ENCODE measurements at regions not wholly inside any gene's neighbourhood (a gene's known extent, or its start where the extent isn't known, plus 50 kb on each side); places are given as distances from the start of the nearest gene placed in this dataset.

DNA sequence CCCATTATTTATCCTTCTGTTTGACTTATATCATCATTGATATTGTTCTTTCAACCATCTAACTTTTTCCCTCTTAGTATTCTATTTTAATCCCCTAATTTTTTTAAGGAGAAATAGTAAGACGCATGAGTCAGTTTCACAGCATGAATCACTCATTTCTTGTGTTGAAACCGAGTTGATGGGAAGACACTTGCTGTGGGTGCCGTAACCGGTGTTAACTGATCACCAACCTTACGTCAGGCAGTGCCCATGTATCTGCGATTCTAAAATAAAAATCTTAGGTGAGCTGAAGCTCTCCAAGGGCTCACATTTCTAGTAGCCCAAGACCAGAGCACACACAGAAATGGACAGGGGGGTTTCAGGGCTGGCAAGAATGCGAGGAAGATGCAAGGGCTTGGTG, 348.1 kb downstream of the GALR1 start:
- no peak for DNase-seq

DNA sequence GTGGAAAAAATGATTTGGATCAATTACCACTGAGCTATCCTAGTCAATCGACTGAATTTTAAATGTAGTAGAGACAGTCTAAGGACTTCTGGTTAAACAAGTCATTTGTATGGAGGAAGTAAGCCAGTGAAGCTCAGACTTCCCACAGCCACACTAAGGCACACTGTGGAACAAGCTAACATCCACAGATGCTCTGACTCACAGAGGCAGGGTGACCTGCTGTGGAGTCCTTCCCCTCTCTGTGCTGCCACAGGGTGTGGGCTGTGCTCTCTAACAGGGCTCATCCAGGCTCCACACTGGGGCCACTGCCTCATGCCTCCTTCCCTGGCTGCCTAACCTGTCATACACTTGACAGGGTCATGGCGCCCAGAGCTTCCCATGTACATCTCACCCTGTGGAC, 351.0 kb downstream of the GALR1 start:
- no peak for DNase-seq

DNA sequence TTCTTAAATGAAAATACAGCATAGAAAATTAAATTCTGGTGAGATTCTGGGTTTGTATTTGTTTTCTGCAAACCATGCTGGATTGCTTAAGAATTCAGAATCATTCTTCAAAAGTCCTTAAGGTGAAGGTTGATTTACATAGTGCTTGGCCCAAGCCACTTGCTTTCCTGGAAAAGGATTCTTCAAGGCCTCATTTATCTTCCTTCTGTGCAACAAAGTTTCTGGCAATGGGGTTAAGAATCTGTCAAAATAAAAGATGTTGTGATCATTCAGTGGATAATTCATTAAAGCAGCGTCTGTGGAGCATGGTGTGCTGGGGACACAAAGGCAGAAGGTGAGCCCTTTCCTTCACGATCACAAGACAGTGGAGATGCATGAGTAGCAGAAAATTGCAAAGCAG, 351.9 kb downstream of the GALR1 start:
- DNase-seq = no peak

DNA sequence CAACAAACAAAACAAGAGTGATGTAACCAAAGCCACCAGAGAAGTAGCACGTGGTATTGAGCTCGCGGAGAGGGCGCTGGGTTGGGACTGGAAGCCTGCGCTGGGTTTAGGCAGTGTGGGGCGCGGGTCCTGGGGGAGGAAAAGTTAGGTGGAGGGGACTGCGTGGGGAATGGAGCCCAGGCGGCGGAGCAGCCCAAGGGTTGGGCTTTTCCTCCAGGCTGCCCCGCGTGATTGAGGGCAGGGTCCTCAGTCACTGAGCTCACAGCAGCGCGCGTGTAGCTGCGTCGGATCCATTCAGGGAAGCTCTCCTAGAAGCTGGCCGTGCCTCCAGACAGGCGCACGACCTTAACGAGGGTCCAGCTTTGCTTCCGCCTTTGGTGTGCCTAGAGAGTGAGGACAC, 357.4 kb downstream of the GALR1 start:
- DNase-seq = no peak

DNA sequence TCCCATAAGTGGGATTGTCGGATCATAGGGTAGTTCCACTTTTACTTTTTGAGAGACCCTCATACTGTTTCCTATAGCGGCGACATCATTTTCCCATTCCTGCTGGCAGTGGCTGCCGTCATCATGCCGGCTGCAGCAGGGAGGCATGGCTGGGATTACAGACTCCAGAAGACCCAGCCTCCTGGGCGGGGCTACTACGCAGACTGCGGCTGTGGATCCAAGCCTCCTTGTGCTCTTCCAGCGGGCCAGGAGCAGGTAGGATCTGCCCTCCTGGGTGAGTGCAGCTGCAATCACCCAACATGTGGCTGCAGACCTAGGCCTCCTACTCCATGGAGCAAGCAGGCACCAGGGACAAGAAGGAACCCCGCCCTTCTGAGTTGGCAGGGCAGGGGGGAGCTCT, 359.2 kb downstream of the GALR1 start:
- DNase-seq = no peak

DNA sequence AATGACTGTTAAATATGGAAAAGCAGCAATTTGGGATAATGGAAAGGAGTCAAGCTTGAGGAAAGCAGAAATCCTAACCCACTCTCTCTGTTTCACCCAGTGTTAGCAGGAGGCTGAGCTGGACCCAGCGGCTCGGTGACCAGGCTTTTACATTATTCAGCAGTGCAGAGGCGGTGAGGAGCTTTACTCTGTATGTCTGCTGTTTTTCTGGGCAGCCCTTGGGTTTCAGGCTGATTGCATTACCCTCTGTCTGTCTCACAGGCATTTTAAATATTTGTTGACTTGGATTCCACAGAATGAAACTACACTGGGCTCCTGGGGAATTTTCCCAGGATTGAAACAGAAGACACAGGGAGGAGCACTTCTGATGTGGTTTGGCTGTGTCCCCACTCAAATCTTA, 368.0 kb downstream of the GALR1 start:
- DNase-seq = no peak

DNA sequence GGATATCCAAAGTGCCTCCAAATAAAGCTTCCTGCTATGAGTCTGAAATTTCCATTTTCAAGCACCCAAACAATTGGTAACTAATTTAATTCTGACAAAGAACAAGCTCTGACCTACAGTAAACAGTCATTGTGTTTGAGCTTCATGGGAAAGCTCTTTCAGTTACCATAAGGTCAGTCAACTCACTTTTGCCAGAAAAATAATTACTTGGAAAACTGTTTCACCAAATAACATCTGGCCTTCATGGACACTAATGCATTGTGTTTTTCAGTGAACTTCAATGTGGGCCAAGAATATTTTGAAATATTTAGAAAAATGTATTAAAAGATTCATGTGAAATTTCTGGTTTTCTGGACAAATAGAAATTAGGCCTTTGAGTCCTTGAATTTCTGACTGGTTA, 369.9 kb downstream of the GALR1 start:
- DNase-seq = no peak

DNA sequence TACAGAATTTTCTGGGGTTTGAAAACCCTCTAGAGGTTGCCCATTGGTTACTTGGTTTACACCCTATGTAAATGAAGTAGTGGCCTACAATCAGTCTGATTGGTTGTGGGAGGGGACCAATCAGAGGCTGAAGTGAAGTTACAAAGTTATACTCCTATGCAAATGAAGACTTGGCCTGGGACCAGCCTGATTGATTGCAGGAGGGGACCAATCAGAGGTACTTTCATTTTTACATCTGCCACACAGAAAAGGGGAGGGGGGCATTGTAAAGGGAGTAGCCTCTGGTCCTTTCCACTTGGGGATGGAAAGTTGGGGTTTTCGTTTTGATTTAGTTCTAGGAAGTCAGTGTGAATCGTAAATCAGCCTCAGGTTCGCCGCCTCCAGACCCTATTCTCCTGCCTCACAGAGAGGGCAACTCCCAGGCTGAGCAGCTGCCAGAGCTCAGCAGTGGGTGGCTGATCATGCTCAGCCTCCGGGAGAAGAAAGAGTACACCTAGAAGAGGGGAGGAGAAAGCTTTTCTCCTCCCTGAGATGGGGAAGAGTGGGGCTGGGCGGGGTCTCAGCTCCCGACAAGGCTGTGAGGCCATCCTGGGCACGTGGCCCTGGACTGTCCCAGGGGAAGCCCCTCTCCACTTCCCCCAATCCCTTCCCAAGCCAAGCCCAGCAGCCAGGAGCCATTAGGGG, 372.5 kb downstream of the GALR1 start:
- no peak for DNase-seq

DNA sequence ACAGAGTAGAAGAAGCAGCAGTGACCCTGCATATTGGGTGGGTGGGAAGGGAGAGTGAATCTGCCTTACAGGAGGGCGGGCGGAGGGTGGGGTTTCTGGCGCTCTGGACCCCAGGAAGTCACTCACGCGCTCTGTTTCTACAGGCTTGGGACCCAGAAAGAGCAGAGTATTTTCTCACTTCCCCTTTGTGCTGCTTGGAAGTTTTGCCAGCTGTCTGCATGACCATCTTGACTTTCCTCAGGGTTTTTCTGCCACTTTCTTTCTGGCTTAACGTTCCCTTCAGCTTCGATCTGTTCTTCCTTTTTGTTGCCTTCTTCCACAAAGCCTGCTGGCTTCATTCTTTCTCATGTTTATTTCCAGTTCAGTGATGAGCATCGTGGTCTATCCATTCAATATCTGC, 383.1 kb downstream of the GALR1 start:
- no peak for DNase-seq

DNA sequence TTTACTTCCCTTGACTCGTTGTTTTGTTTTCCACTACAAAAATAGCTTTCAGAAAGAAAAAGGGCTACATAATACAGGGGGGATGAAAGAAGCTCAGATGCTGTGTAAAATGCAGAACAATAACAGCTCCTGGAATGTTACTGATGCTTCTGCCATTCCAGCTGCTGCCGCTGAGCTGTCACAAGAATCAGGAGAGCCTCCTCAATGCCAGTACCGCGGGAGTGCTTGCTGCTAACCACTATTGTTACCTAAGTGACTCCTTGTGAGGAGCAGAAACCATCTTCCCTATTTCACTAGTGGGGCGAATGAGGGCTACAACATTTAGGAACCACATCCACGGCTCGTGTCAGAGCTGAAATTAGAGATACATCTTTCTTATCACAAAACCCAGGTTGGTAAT, 384.8 kb downstream of the GALR1 start:
- DNase-seq = no peak

DNA sequence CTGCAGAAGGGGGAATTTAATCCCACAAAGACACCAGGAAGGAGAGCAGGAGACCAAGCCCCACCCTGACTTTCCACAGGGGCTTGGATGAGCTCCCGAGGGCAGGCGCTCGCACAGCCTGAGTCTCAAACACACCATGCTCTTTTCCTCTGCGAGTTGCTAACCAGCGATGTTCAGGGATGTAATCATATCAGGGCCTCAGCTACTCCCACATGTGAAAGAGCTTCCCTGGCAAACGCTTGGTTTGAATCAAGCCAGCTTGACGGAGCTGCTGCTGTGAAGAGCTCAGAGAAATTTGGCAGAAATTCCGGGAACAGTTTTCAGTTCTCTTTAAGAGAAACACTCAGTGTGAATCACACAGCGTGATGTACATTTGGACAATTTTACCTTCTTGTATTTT, 385.8 kb downstream of the GALR1 start:
- DNase-seq = no peak

DNA sequence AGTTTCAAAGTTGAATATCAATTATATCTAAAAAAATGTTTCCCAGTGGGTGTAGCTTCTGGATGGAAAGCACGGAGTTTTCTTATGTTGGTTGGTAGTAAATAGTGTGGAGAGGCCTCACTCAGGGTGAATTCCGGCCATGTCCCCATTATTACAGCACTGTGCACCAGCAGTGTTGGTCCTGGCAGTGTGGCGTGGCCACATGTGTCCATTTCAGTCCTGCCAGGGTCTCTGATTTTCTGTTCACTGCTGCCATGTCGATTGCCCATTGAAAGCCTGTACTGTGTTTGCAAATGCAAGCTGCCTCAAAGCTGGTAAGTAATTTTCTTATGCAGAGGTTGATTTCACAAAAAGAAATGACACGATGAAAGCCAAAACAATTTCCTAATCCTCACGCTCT, 386.2 kb downstream of the GALR1 start:
- no peak for DNase-seq

DNA sequence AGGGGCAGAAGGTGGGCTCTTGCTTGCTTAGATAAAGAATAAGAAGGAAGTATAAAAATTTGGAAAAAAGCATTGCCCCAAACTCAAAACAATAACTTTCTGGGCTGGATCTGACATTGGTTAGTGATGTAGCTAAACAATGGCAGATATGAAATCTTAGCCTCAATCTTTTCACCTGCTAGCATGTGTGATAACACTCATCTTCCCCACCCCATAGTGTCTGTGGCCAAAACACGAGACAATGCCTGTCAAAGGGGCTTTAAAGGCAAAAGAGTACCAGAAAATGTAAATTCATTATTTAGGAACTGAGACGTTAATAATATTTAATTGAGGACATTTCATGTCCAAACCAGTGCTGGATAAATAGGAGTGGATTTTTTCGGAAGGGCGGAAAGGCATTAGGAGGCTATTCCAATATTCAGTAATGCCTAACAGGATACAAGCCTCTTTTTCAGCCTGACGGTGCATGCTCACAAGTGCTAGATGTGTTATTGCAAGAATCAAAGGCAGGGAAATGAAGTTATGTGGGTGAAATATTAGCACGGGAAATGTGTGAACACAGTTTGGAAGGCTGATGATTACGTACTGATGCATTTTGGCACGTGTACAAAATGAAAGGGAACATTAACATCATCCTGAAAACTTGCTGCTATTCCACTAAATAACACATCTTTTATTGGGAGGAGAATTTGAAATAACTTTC, 395.7 kb downstream of the GALR1 start:
- DNase-seq = no peak

DNA sequence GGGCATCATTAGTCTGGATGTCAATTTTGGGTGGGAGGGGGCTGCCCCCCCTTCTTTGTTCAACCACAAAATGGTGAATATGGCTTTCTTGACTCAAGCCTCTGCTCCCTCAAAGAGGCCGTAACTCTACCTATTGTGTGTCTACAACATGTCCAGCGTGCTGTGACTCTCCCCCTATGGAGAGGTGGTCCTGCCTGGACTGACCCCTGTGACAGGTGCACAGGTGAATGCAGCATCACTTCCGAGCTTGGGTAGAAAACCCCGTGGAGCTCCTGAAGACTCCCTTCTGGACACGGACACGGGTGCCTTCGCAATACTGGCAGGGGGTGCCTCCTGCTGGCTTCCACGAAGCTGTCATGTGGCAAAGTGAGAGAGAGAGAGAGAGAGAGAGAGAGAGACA, 397.8 kb downstream of the GALR1 start:
- no peak for DNase-seq

DNA sequence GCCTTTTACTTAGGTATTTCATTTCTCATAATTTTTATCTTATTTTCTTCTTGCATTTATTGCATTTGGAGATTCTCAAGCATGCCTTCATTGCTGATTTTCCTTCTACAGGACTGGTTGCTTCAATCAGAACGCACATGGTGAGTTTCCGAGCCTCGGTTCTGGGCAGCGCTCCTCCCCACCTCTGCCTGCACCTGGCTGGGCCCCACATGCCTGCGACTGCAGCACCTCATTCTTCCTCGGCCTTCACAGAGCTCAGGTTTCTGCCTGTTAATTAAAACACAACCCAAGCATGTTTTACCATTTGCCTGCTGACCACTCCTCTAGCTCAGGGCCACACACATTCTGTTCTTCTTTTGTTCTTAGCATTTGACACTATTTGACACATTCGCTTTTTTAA, 398.8 kb downstream of the GALR1 start:
- no peak for DNase-seq

DNA sequence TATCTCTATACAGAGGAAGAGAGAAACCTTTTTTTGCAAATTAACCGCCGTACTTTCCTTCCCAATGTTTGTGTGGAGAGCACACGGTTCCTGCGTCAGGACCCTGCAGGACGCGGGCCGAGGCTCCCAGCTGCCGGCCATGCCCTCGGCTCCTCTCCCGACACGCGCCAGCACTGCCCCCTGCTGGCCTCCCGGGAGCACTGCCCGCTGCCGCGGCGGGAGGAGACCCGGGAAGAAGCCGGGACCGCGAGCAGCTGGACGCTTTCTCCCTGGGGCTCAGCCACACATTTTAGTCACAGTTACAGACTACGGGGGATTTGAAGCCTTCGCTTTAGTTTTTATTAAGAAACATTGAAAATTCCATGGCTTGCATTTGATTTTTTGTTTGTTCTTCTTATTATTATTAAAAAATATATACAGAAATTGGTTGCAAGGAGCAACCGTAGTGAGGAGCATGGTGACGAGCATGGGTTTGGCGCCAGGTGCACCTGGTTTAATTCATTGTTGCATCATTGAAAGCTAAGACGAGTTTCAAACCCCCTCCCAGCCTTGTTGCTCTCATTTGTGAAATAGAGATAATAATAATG, 401.2 kb downstream of the GALR1 start:
- peak; percentile 41 for DNase-seq

DNA sequence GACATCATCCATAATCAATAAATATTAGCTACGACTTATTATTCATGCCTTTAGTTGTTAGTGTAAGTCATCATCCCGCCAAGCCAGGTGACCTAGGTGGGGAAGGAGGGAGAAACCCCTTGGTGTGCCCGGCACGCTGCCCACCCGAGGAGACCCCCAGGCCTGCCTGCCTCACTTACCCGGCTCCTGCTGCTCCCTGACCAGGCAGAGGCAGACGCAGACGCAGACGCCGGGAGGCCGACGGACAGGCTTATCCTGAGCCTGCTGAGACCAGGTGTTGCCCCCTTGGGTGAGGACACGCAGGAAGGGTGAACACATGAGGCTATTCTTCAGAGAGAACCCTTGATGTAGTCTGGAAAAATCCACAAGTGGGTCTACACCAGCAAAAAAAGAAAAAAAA, 401.8 kb downstream of the GALR1 start:
- DNase-seq = no peak

DNA sequence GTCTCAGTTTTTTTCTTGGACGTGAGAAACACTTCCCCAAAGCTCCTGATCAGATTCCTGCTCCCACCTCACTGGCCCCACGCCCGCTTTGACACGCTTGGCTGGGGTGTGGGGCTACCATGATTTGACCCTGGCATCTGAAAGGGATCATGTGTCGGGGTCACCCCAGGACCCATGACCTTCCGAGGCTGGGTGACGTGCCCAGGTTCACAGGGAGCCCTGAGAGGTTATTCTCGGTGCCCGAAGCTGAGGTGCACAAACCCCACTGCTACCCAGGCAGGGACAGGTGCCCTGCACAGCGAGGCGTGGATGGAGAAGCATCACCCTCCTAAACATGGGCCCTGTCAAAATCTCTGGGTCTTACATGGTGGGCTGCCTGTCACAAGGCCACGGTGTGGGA, 404.1 kb downstream of the GALR1 start:
- DNase-seq = no peak

DNA sequence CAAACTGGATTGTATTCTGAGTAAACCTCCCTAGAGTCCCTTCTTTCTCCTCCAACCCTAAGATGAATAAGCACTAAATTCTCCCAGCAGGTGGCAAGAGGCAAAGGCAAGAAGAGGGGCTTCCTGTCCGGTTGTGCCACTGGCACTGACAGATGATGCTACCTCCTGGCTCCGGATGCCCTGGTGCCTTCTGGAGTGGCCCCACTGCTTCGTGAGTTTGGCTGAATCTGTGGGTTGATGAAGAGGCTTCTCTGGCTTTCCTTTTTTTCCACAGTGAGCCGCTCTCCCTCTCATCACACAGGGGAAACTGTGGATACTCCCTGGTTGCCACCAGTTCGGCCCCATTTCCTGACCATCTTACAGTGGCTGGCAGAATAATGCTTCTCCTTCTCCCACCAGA, 404.7 kb downstream of the GALR1 start:
- DNase-seq = no peak

DNA sequence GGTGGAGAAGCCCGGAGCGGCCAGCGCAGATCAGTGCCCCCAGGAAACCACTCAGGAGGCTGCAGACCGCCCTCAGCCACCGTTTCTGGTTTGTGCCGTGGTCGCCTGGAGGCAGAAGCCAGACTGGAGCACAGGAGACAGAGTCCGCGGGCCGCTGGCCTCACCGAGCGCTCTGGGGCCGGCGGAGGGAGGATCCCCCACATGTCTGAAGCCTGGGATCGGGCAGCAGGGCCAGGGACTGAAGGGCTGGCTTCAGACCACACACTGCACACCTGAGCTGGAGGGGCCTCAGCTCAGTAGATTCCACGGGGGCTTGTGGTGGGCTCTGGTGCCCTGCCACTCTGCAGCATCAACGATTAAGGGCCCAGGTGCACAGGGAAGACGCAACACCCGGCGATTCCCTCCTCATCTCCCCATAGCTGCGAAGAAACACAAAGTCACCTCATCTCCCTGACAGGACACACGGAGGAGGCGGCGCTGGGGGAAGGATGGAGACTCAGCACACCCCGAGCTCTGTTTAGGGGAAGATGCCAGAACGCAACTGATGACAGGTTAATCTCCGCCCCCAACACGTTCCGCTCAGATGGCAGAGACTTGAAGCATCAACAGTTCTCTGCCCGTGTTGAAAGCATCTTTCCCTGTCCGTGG, 408.1 kb downstream of the GALR1 start:
- DNase-seq = no peak

DNA sequence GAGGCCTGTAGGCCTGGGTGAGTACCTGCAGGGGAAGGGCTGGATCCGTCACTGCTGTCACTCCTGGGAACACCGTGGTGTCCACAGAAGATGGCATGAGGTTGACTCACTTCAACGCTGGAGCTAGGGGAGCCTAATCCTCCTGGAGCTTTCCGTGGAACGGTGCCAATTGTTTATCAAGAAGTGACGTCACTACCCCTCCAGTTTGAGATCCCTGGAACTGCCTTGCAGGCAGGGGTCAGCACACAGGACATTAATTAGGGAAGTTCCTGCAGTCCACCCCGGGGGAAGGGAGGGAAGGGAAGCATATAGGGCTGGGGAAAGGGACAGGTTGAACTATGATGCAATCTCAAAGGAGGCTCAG, 408.6 kb downstream of the GALR1 start:
- DNase-seq = no peak

DNA sequence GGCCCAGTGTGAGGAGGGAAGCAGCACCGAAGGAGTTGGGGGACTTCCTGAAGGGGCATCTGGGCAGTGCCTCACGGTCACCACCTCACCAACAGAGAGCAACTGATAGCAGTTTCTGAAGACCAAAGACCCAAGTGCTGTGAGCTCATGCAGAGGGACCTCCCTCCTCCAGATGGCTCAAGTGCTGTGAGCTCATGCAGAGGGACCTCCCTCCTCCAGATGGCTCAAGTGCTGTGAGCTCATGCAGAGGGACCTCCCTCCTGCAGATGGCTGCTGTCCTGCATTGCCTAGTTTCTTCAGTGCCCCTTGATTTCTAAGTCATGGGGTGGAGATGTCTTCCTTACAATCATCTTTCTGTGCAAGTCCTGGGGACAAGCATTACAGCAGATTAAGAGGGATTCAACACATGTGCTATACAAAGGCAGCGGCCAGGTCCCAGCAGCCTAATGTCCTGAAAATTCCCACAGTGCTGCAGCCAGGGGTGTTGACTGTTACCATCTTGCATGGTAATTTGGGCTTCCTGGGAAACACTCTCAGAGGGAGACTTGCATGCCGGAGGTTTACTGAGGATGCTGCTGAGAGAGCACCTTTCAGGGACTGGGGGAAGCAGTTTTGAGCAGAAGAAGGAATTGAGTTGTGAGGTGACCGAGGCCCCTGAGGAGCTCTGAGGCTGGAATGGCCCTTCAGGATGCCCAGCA, 409.3 kb downstream of the GALR1 start:
- no peak for DNase-seq

DNA sequence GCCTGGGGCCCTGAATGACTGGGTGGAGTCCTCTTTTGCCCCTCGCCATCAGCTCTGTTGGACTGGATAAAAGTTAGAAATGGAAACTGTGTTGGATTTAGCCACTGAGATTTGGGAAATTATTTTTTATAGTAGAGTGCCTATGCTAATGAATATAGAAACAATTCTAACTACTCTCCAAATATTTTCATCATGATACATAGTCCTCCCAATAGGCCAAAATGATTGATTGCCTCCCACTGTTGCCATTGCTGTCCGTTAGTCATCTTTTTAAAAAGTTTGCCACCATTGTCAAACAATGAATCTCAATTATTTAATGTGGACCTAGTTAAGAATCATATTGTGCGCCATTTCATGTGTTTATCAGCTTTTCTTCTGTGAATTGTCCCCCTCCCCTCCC, 417.0 kb downstream of the GALR1 start:
- DNase-seq = no peak

DNA sequence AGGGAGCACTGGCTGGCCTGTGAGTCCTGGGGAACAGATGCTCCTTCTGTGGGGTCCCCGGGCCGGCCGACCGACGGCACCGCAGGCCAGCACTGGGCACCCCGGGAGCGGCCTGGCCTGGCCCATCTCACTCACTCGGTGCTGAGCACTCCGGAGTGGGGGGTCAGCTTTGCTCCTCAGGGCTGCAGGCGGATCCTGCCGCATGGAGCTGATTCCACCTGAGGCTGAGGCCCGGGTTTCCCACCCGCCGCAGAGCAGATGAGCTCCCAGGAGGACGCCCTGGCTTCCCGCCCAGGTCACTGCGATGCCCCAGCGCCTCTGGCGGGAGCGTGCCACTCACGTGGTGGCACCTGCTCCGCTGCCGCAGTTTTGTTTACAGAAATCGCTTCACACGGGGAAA, 418.6 kb downstream of the GALR1 start:
- no peak for DNase-seq
